HFF-Myc (cell line): ENCODE measurements at regions not wholly inside any gene's neighbourhood (a gene's known extent, or its start where the extent isn't known, plus 50 kb on each side); places are given as distances from the start of the nearest gene placed in this dataset.

Source experiments
- DNase-seq: peaks from one replicate; pipeline ENCODE4 v3.0.0-alpha.2; 2011; ENCODE audit warnings: low read depth; ENCODE audit errors: extremely low read depth
- H3K4me3 ChIP-seq: replicated peaks from 2 replicates; pipeline ENCODE4 v1.5.1; 2011; ENCODE audit warnings: low read depth, mild to moderate bottlenecking, control low read depth, low read length
- TF ChIP-seq, protein P1 (sequence below): IDR thresholded peaks from 2 replicates; pipeline ENCODE4 v1.5.1; 2012; ENCODE audit warnings: mild to moderate bottlenecking, low read depth, low read length, control low read depth; ENCODE audit errors: missing control alignments

DNA sequence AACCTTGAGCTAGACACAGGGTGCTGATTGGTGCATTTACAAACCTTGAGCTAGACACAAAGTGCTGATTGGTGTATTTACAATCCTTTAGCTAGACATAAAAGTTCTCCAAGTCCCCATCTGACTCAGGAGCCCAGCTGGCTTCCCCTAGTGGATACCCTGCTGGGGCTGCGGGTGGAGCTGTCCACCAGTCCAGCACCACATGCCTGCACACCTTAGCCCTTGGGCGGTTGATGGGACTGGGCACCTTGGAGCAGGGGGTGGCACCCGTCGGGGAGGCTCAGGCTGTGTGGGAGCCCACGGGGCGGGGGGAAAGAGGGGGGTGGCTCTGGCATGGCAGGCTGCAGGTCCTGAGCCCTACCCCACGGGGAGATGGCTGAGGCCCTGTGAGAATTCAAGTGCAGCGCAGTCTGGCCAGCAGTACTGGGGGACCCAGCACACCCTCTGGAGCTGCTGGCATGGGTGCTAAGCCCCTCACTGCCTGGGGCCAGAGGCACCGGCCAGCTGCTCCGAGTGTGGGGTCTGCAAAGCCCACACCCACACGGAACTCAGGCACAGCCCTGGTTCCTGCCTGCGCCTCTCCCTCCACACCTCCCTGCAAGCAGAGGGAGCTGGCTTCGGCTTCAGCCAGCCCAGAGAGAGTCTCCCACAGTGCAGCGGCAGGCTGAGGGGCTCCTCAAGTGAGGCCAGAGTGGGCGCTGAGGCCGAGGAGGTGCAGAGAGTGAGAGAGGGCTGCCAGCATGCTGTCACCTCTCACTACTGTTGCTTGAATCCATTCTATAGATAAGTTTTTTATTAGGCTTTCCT lies 369.8 kb upstream of the SMIM30 start:
- DNase-seq: no peak
- TF ChIP-seq, protein P1, sequence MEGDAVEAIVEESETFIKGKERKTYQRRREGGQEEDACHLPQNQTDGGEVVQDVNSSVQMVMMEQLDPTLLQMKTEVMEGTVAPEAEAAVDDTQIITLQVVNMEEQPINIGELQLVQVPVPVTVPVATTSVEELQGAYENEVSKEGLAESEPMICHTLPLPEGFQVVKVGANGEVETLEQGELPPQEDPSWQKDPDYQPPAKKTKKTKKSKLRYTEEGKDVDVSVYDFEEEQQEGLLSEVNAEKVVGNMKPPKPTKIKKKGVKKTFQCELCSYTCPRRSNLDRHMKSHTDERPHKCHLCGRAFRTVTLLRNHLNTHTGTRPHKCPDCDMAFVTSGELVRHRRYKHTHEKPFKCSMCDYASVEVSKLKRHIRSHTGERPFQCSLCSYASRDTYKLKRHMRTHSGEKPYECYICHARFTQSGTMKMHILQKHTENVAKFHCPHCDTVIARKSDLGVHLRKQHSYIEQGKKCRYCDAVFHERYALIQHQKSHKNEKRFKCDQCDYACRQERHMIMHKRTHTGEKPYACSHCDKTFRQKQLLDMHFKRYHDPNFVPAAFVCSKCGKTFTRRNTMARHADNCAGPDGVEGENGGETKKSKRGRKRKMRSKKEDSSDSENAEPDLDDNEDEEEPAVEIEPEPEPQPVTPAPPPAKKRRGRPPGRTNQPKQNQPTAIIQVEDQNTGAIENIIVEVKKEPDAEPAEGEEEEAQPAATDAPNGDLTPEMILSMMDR: no peak
- no peak overlapping the region for H3K4me3 ChIP-seq

DNA sequence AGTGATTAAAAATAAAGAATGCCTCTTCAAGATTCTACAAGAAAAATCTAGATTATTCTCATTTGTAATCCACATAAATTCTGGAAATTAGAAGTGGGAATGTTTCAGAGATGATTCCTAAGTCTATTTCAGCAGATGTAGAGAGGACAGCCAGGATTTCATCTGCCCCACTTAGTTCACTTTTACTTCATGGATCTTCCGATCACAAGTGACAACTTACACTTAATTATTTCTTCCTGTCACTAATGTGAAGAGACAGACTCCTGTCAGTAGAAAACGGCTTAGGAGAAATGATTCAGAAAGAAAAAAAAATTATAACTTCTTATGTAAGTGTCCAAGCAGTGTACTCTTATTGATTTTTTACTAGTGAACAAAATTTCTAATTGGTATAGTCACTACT lies 368.2 kb upstream of the SMIM30 start:
- no peak for DNase-seq
- TF ChIP-seq, protein P1: no peak
- no peak overlapping the region for H3K4me3 ChIP-seq

DNA sequence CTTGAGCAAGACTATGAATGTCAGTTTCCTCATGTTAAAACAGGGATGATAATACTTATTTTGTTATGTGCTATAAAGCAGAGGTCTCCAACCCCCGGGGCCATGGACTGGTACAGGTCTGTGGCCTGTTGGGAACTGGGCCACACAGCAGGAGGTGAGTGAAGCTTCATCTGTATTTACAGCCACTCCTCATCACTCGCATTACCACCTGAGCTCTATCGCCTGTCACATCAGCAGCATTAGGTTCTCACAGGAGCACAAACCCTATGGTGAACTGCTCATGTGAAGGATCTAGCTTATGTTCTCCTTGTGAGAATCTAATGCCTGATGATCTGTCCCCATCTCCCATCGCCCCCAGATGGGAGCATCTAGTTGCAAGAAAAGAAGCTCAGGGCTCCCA lies 365.3 kb upstream of the SMIM30 start:
- no peak overlapping the region for H3K4me3 ChIP-seq
- TF ChIP-seq, protein P1: no peak
- DNase-seq: no peak

DNA sequence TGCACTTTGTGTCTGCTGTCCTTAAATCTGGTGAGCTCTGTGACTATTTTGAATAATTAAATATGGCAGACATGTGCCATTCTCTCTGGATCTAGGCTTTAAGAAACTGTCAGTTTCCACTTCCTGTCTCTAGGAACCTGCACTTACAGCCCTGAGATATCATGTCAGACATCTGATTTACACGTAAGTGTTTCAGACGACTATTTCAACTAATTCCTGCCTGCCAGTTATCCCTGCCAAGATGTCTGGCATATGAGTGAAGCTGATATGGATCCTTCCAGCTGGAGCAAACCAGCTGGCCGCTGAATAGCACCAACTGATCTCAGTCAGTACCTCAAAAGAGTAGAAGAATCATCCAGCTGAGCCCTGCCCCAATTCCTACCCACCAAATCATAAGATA lies 362.2 kb upstream of the SMIM30 start:
- TF ChIP-seq, protein P1: no peak
- no peak overlapping the region for H3K4me3 ChIP-seq
- DNase-seq: no peak

DNA sequence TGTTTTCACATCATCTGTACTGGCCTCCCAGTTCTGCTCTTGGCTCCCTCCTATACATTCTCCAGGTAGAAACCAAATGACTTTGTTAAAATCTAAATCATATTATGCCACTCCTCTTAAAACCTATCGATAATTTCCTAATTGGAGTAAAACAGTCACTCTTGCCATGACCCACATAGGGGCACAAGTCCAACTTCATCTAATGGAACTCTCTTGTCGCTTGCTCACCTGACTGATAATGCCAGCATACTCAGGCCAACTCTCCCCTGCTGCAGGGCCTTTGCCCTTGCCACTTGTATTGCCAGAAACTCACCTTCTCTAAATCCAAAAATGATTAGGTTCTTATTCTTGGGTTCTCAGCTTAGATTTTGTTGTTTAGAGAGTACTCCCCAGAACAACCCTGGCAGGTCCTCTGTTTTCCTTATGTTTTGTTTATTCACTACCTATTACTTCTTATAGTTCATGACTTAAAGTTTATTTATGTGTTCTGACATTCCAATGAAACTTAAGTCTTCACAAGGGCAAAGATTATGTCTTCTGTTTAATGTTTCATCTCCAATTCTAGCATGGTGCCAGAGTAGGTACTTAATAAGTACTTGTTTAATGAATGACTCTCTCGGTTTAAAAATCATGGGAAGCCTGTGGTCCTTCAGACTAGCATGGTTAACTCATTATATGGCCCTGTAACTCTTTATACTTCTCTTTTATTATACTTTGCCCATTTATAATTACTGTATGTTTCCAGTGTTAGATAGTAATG lies 345.9 kb upstream of the SMIM30 start:
- H3K4me3 ChIP-seq: no peak overlapping the region
- DNase-seq: no peak
- TF ChIP-seq, protein P1: no peak

DNA sequence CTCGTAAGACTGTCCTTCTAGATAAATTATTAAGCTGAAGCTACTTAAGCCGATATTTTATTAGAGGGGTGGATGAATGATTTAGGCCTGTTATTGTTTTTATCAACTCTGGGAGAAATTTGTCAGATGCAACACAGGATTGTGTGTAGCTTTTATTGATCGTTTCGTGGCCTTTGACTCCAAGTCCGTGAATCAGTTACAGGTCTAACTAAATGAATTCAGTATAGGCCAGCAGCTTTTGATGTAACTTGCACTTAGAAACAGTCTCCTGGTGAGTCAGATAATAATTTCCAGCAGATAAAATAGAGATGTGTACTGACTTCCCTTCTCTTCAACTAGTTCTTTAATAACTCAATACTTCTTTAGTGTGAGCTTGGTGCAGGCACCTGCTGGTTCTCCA lies 341.7 kb upstream of the SMIM30 start:
- no peak for DNase-seq

More for the DNA sequence above, 341.7 kb upstream of the SMIM30 start:
- TF ChIP-seq, protein P1: no peak
- H3K4me3 ChIP-seq: no peak overlapping the region
